ENCODE measurements at regions not wholly inside any gene's neighbourhood (a gene's known extent, or its start where the extent isn't known, plus 50 kb on each side); places are given as distances from the start of the nearest gene placed in this dataset.

DNA sequence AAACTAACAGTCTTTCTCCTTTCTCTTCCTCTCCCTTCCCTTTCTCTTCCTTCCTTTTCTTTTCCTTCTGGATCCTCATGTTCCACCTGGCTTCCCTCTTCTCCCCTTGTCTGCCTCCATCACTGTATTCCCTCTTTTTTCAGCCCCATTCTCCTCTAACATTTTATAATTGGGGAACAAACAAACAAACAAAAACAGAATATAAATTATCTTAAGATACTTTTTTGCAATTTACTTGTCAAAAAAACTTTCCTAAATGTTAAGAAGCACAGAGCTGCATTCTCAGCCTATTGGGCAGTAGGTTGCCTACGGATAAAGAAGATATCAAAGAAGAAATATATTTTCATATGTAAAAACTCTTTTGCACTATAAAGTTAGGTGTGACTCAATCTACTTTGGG lies 1382.2 kb upstream of the MIR17HG start:
- ChIA-PET CTCF (no interaction called here), RAD21 (ENCODE audit: low non-redundant PET in 1 of 2, low total read pairs in 2 of 2, uncharacterized antibody in 2 of 2, unreplicated experiment in 2 of 2) (no interaction called here), POLR2A (no interaction called here)
- H3K9ac ChIP-seq (ENCODE audit: low read length): no peak overlapping the region
- intact Hi-C loops (cut with micrococcal nuclease): no loop called here
- H3K4me2 ChIP-seq (ENCODE audit: low read length): no peak overlapping the region
- H2AFZ ChIP-seq (ENCODE audit: low read depth, low read length, poor library complexity, severe bottlenecking): no peak overlapping the region
- no TSS peak for BruUV-seq (replicated peaks)
- H3K9me3 ChIP-seq (ENCODE audit: control insufficient read depth in 1 of 2, insufficient read depth in 1 of 2, low read depth in 1 of 2, low read length in 2 of 2): no peaks in the 10 kb centered on the region
- ATAC-seq (no peak), DNase-seq (ENCODE audit: low read depth, low spot score) (no peak)
- H3K9me2 ChIP-seq (ENCODE audit: insufficient read depth): no peaks in the 10 kb centered on the region
- no peak overlapping the region for H3K4me3 ChIP-seq (replicated peaks in 1 of 2; ENCODE audit: low read depth in 1 of 2, low read length in 2 of 2)
- no peaks in the 10 kb centered on the region for H4K20me1 ChIP-seq (ENCODE audit: insufficient read depth)
- no peaks in the 10 kb centered on the region for H3K27me3 ChIP-seq (ENCODE audit: insufficient read depth, low read length)
- TF ChIP-seq SIN3A (IDR thresholded peaks at IDR 0.05; ENCODE audit: low read depth): no peak
- TF ChIP-seq, protein P1, sequence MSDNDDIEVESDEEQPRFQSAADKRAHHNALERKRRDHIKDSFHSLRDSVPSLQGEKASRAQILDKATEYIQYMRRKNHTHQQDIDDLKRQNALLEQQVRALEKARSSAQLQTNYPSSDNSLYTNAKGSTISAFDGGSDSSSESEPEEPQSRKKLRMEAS (IDR thresholded peaks at IDR 0.05): no peak
- no peak for TF ChIP-seq CBX3 (IDR thresholded peaks at IDR 0.05; ENCODE audit: low read depth)
- no peak for TF ChIP-seq ZFX (IDR thresholded peaks at IDR 0.05)
- TF ChIP-seq JUND (IDR thresholded peaks at IDR 0.05): no peak
- no peak for TF ChIP-seq ELF1 (IDR thresholded peaks at IDR 0.05; ENCODE audit: borderline replicate concordance, low read depth)
- TF ChIP-seq EZH2phosphoT487 (IDR thresholded peaks at IDR 0.05; ENCODE audit: borderline replicate concordance): no peak
- no peak for TF ChIP-seq ZNF274 (IDR thresholded peaks at IDR 0.05; ENCODE audit: low read depth, low read length)
- TF ChIP-seq CEBPB (IDR thresholded peaks at IDR 0.05; ENCODE audit: low read depth): no peak
- TF ChIP-seq, protein P2, sequence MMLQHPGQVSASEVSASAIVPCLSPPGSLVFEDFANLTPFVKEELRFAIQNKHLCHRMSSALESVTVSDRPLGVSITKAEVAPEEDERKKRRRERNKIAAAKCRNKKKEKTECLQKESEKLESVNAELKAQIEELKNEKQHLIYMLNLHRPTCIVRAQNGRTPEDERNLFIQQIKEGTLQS (IDR thresholded peaks at IDR 0.05): no peak
- no peak for TF ChIP-seq SRF (IDR thresholded peaks at IDR 0.05; ENCODE audit: low read depth)
- no peak for TF ChIP-seq TCF7L2 (IDR thresholded peaks at IDR 0.05; ENCODE audit: borderline replicate concordance, extremely low read depth, insufficient read depth, insufficient read length)
- TF ChIP-seq EZH2 (IDR thresholded peaks at IDR 0.05): no peak
- TF ChIP-seq RAD21 (IDR thresholded peaks at IDR 0.05; ENCODE audit: low read depth): no peak
- no peak for TF ChIP-seq EGR1 (IDR thresholded peaks at IDR 0.05; ENCODE audit: low read depth)
- TF ChIP-seq FOSL1 (IDR thresholded peaks at IDR 0.05; ENCODE audit: low read depth): no peak
- TF ChIP-seq, protein P3, sequence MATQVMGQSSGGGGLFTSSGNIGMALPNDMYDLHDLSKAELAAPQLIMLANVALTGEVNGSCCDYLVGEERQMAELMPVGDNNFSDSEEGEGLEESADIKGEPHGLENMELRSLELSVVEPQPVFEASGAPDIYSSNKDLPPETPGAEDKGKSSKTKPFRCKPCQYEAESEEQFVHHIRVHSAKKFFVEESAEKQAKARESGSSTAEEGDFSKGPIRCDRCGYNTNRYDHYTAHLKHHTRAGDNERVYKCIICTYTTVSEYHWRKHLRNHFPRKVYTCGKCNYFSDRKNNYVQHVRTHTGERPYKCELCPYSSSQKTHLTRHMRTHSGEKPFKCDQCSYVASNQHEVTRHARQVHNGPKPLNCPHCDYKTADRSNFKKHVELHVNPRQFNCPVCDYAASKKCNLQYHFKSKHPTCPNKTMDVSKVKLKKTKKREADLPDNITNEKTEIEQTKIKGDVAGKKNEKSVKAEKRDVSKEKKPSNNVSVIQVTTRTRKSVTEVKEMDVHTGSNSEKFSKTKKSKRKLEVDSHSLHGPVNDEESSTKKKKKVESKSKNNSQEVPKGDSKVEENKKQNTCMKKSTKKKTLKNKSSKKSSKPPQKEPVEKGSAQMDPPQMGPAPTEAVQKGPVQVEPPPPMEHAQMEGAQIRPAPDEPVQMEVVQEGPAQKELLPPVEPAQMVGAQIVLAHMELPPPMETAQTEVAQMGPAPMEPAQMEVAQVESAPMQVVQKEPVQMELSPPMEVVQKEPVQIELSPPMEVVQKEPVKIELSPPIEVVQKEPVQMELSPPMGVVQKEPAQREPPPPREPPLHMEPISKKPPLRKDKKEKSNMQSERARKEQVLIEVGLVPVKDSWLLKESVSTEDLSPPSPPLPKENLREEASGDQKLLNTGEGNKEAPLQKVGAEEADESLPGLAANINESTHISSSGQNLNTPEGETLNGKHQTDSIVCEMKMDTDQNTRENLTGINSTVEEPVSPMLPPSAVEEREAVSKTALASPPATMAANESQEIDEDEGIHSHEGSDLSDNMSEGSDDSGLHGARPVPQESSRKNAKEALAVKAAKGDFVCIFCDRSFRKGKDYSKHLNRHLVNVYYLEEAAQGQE (IDR thresholded peaks at IDR 0.05; ENCODE audit: low read depth): no peak
- no peaks in the 10 kb centered on the region; a peak in 1 of 4 replicates for H3K36me3 ChIP-seq (ENCODE audit: control insufficient read depth in 1 of 2, insufficient read depth in 2 of 2, low read length in 2 of 2)
- H3K4me1 ChIP-seq (ENCODE audit: control insufficient read depth in 1 of 2, insufficient read depth in 2 of 2, low read length in 2 of 2): no peaks in the 10 kb centered on the region
- H3K27ac ChIP-seq (ENCODE audit: low read depth, low read length): no peak overlapping the region
- no peaks in the 10 kb centered on the region for H3K79me2 ChIP-seq (ENCODE audit: insufficient read depth, low read length)

All from HCT116 (cell line).